Stimulated activated CD8-positive, alpha-beta memory T cell treated with anti-CD3 and anti-CD28 coated beads, Interleukin-4, amount 100 ng/mL, for 48 hours (primary cell): ENCODE measurements at regions not wholly inside any gene's neighbourhood (a gene's known extent, or its start where the extent isn't known, plus 50 kb on each side); places are given as distances from the start of the nearest gene placed in this dataset.
"Not testable (repeated sequence)": the region's sequence is repeated elsewhere in the genome, so short reads cannot be mapped to it uniquely, and the experiment has no call there.

Source experiments
- DNase-seq: peaks from one replicate; pipeline ENCODE4 v3.0.0-alpha.2; 2020

- no peak for DNase-seq
Measured at GRCh38 chr7:24059775-24060174, 224.2 kb upstream of the NPY start.

- no peak for DNase-seq
Measured at GRCh38 chr7:24063721-24064120, 220.3 kb upstream of the NPY start.

- DNase-seq, result no peak
Measured at GRCh38 chr7:24069751-24070150, 214.2 kb upstream of the NPY start.

- no peak for DNase-seq
Measured at GRCh38 chr7:24073651-24074420, 210.2 kb upstream of the NPY start.

GRCh38 chr7:24075426-24075810, 208.6 kb upstream of the NPY start:
- DNase-seq, result no peak

- DNase-seq, result no peak
Measured at GRCh38 chr7:24082826-24083225, 201.2 kb upstream of the NPY start.

- no peak for DNase-seq
Measured at GRCh38 chr7:24102988-24103387, 181.0 kb upstream of the NPY start.

GRCh38 chr7:24108906-24109376, 175.0 kb upstream of the NPY start:
- DNase-seq, result no peak

GRCh38 chr7:24110056-24110455, 173.9 kb upstream of the NPY start:
- no peak for DNase-seq

- DNase-seq, result no peak
Measured at GRCh38 chr7:24113506-24113905, 170.5 kb upstream of the NPY start.

- no peak for DNase-seq
Measured at GRCh38 chr7:24115661-24116060, 168.3 kb upstream of the NPY start.

- not testable (repeated sequence) for DNase-seq
Measured at GRCh38 chr7:24117903-24118499, 166.0 kb upstream of the NPY start.

- no peak for DNase-seq
Measured at GRCh38 chr7:24119852-24120251, 164.1 kb upstream of the NPY start.

GRCh38 chr7:24123076-24123475, 160.9 kb upstream of the NPY start:
- DNase-seq, result no peak

GRCh38 chr7:24125765-24126164, 158.2 kb upstream of the NPY start:
- DNase-seq, result no peak

- DNase-seq, result no peak
Measured at GRCh38 chr7:24127930-24128329, 156.1 kb upstream of the NPY start.

GRCh38 chr7:24129597-24129996, 154.4 kb upstream of the NPY start:
- DNase-seq, result no peak

GRCh38 chr7:24130631-24131030, 153.4 kb upstream of the NPY start:
- no peak for DNase-seq

GRCh38 chr7:24133691-24134090, 150.3 kb upstream of the NPY start:
- DNase-seq, result no peak

GRCh38 chr7:24134535-24134934, 149.5 kb upstream of the NPY start:
- no peak for DNase-seq

GRCh38 chr7:24135003-24135817, 148.8 kb upstream of the NPY start:
- DNase-seq, result no peak

- DNase-seq, result no peak
Measured at GRCh38 chr7:24137338-24137737, 146.7 kb upstream of the NPY start.

- DNase-seq, result no peak
Measured at GRCh38 chr7:24138343-24138742, 145.6 kb upstream of the NPY start.

- DNase-seq, result no peak
Measured at GRCh38 chr7:24140001-24140400, 144.0 kb upstream of the NPY start.
